Calu3 (cell line): ENCODE measurements at regions not wholly inside any gene's neighbourhood (a gene's known extent, or its start where the extent isn't known, plus 50 kb on each side); places are given as distances from the start of the nearest gene placed in this dataset.

ENCODE experiments used
- BruUV-seq: library from RNA; stranded (reverse); fragments of 400-500 nt; replicated peaks from 2 replicates; lab custom pipeline; 2021; lab: Mats Ljungman, UMichigan
- CTCF ChIA-PET: fragments of 300-600 bp; sonication (Branson Sonifier 250); formaldehyde crosslinking; loops from one replicate; lab custom pipeline; 2022; ENCODE audit warnings: antibody characterized with exemption; lab: Charles Lee
- DNase-seq: peaks from one replicate; pipeline ENCODE4 v3.0.0; 2022
- H3K27ac Mint-ChIP-seq: one replicate; pipeline ENCODE4 v1.8.0; 2022; ENCODE audit warnings: mixed read lengths; ENCODE audit not compliant: unreplicated experiment
- H3K27me3 Mint-ChIP-seq: one replicate; pipeline ENCODE4 v1.8.0; 2022; ENCODE audit warnings: mixed read lengths; ENCODE audit not compliant: unreplicated experiment
- H3K36me3 Mint-ChIP-seq: one replicate; pipeline ENCODE4 v1.8.0; 2022; ENCODE audit warnings: mild to moderate bottlenecking, moderate library complexity, mixed read lengths; ENCODE audit not compliant: insufficient read depth, unreplicated experiment
- H3K4me1 Mint-ChIP-seq: one replicate; pipeline ENCODE4 v1.8.0; 2022; ENCODE audit warnings: mild to moderate bottlenecking, low read depth, mixed read lengths; ENCODE audit not compliant: unreplicated experiment
- H3K4me3 Mint-ChIP-seq: one replicate; pipeline ENCODE4 v1.8.0; 2022; ENCODE audit warnings: mild to moderate bottlenecking, low read depth, moderate library complexity, mixed read lengths; ENCODE audit not compliant: unreplicated experiment
- H3K9me3 Mint-ChIP-seq: one replicate; pipeline ENCODE4 v1.8.0; 2022; ENCODE audit warnings: low read depth, mixed read lengths; ENCODE audit not compliant: unreplicated experiment
- intact Hi-C: fragments of 100-400 bp; cut with micrococcal nuclease; formaldehyde crosslinking; loops from one replicate; pipeline ENCODE4 v1.10.0; 2022; ENCODE audit not compliant: unreplicated experiment
- TF ChIP-seq, protein P1 (sequence below): fragments of 200-600 bp; IDR thresholded peaks from one replicate; pipeline ENCODE4 v1.8.0; 2022; ENCODE audit warnings: antibody characterized with exemption; ENCODE audit not compliant: unreplicated experiment

DNA sequence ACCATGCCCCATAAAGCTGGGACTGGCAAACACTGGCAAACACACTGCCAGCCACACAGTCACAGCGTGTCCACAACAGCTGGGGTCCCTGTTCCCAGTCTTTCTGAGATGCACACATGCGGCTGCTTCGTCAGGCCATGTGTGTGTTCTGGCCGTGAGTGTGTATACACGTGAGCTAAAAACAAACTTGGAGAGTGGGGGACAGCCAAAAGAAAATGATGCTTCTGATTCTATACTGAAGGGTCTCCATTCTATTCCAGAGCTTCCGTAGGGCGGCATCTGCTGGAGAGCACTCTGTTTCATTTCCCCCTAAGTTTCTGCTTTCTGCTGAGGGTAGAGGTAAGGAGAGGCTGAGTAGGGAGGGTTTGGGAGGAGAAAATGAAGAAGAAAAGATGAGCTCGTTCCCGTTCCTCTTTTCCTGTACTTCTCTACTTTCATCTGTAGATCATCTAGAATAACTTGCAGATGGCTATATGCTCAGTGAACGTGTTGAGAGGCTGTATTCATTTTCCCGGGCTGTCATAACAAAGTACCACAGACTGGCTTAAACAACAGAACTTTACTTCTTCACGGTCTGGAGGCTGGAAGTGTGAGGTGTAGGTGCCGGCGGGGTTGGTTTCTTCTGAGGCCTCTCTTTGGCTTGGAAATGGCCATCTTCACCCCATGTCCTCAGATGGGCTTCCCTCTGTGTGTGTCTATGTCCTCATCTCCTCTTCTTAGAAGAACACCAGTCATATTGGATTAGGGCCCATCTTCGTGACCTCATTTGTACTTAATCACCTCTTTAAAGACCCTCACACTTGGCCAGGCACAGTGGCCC is 151.6 kb downstream of the TOMM20 start:
- Mint-ChIP-seq H3K36me3 (peaks cover 22% of the 10 kb centered on the region), H3K27ac (peak overlapping the region; percentile 68), H3K4me3 (no peak overlapping the region), H3K4me1 (peaks cover 67% of the 10 kb centered on the region), H3K27me3 (no peaks in the 10 kb centered on the region), H3K9me3 (peaks cover 2% of the 10 kb centered on the region)
- CTCF ChIA-PET, result interaction anchor here (0.6 kb wide), 1 partner anchor 35 kb away, joined by 6 read pairs; no protein-coding TSS in a partner anchor
- TF ChIP-seq, protein P1, sequence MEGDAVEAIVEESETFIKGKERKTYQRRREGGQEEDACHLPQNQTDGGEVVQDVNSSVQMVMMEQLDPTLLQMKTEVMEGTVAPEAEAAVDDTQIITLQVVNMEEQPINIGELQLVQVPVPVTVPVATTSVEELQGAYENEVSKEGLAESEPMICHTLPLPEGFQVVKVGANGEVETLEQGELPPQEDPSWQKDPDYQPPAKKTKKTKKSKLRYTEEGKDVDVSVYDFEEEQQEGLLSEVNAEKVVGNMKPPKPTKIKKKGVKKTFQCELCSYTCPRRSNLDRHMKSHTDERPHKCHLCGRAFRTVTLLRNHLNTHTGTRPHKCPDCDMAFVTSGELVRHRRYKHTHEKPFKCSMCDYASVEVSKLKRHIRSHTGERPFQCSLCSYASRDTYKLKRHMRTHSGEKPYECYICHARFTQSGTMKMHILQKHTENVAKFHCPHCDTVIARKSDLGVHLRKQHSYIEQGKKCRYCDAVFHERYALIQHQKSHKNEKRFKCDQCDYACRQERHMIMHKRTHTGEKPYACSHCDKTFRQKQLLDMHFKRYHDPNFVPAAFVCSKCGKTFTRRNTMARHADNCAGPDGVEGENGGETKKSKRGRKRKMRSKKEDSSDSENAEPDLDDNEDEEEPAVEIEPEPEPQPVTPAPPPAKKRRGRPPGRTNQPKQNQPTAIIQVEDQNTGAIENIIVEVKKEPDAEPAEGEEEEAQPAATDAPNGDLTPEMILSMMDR, result no peak
- no peak for DNase-seq
- intact Hi-C loops, result no loop called here
- no TSS peak for BruUV-seq

DNA sequence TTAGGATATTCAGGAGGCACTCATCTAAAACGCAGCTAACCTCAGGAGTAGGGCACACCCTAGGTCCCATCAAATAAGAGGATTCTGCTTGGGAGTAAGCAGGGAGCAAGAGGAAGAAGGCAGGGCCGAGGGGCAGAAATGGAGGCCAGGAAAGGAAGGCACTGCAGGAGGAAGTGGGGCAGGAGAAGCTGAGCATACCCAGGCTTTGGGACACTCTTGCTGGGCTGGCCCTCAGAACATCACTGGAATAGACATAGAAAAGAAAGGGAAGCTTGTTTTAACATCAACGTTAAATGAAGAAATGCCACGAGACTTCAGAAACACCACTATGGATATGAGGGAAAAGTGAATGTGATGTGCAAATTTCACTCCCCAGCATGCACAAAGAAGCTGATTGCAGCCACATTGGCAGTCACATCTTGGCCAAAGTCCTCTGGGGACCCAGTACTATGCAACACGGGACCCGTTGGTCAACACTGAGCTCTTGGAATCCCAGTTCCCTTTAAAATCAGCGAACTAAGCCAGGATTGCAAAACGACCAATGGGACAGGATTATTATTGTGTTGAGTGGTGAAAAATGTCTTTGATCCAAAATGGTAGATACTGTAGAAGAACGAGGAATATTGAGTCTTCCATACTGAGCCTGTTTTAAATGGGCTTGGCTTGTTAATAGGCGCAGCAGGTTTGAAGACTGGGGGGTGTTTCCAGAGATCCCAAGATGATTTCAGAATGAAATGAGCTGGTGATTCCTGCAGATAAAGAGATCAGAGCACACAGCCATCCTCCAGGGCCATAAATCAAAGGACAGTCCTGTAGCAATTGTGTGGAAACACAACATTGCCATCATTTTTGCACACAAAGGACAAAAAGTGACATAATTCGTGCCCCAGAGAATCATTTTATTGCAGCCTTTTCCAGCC is 152.4 kb downstream of the TOMM20 start:
- peaks cover 22% of the 10 kb centered on the region for H3K36me3 Mint-ChIP-seq
- no peak for DNase-seq
- CTCF ChIA-PET, result interaction anchor here (0.6 to 2.5 kb wide), 3 partner anchors 12 to 256 kb away, joined by 5 to 13 read pairs (median 6); no protein-coding TSS in a partner anchor
- TF ChIP-seq, protein P1, result no peak
- BruUV-seq, result no TSS peak
- H3K4me3 Mint-ChIP-seq, result no peak overlapping the region
- H3K4me1 Mint-ChIP-seq, result peaks cover 73% of the 10 kb centered on the region
- H3K9me3 Mint-ChIP-seq, result peaks cover 2% of the 10 kb centered on the region
- peak overlapping the region; percentile 47 for H3K27ac Mint-ChIP-seq
- no peaks in the 10 kb centered on the region for H3K27me3 Mint-ChIP-seq
- intact Hi-C loops, result no loop called here

DNA sequence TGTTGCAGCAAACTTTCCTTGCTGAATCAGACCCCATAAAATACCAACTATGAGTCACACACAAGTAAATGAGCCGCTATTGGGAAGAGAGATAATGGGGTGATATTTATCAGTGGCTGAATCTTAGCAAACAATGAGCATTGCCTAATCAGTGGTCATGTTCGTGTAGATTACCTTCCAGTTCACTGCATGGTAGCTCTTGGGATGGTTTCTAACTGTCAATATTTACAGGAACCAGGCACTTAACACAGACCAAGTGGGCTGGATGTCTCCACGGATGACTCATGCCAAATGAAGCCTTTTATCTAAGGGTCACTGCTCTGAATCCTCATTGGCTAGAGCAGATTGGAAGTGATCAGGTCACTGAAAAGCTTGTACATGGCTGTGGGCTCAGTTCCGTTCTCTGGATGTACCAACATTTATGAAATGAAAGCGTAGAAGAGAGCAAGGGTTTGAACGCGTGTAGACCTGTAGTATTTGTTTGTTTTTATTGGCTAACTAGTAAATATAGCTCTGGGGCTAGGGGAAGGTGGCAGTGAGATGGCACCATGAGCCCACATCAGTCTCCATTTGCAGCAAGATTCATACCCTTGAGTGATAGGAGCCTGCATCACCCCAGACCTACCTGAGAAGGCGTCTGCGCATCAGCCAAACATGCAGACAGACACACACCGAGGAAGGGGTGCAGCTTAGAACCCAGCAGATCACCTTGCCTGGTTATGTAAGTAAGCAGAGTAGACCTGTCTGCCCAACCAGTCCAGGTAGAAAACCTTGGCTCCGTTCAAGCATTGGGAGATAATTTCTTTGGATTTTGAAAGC is 153.3 kb downstream of the TOMM20 start:
- CTCF ChIA-PET, result interaction anchor here (0.8 to 2.5 kb wide), 4 partner anchors 11 to 432 kb away, joined by 4 to 13 read pairs (median 6); no protein-coding TSS in a partner anchor
- no peak overlapping the region for H3K4me3 Mint-ChIP-seq
- peak overlapping the region; percentile 47 for H3K27ac Mint-ChIP-seq
- intact Hi-C loops, result no loop called here
- TF ChIP-seq, protein P1, result no peak
- peaks cover 2% of the 10 kb centered on the region for H3K9me3 Mint-ChIP-seq
- no TSS peak for BruUV-seq
- no peak for DNase-seq
- H3K27me3 Mint-ChIP-seq, result no peaks in the 10 kb centered on the region
- H3K4me1 Mint-ChIP-seq, result peaks cover 71% of the 10 kb centered on the region
- H3K36me3 Mint-ChIP-seq, result peaks cover 13% of the 10 kb centered on the region
